HG03432 (cell line): ENCODE measurements at regions not wholly inside any gene's neighbourhood (a gene's known extent, or its start where the extent isn't known, plus 50 kb on each side); places are given as distances from the start of the nearest gene placed in this dataset.

Experiments
- ATAC-seq: cut with Tn5 transposase; IDR thresholded peaks from one replicate; pipeline ENCODE4 v1.9.1; 2021; ENCODE audit warnings: mild to moderate bottlenecking, moderate library complexity; ENCODE audit not compliant: unreplicated experiment

DNA sequence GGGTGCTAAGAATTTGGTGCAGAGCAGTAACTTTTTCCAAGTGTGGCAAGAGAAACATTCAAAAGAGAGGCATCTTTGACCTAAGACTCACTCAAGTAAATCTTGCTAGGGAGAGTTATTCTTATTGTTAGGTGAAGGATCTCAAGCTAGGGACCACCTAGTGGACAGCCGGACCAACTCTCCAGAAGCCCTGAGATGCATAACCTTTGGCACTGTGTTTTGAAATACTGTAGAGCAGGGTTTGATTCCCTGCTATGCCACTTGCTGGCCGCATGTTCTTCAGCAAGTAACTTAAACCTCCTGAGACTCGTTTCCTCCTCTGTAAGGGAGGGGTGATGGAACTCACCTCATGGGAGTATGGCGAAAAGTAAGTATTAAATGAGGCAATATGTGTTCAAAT, 336.1 kb upstream of the ADAMTSL1 start:
- no peak for ATAC-seq

DNA sequence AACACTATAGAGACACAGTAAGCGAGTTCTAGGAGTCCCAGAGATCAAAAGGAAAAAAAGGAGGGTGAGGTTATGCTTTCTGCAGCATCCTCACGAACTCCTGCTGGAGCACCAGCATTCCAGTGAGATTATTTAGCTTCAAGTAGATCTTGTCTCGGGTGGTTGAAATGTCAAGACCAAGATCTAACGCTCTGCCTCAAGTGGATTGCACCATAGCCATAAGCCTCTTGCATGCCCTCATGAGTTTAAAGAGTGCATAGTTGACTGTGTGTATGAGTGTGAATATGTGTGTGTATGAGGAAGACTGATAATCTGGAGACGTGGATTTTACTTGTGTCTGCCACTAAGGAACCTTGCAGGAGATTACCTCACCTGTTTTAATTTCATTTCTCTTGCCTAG, 335.3 kb upstream of the ADAMTSL1 start:
- ATAC-seq: no peak

DNA sequence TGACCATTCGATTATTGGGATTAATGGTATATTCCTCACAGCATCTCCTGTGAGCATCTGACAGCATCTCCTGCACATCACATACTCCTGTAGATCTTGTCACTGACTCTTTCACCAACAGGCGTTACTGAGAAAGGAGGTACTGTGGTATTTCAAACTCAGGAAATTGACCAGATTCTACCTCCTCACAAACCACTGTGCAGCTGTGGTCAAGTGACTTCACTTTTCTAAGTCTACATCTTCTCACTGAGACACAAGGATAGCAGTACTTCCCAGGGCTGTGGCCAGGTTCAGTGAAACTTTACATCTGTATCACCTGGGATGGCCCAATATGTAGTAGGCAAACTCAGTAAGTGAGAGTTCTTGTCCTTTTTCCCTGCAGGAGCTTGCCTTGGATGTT, 332.3 kb upstream of the ADAMTSL1 start:
- no peak for ATAC-seq

- ATAC-seq: no peak
These were observed 330.7 kb upstream of the ADAMTSL1 start for GRCh38 chr9:18143073-18143745.

DNA sequence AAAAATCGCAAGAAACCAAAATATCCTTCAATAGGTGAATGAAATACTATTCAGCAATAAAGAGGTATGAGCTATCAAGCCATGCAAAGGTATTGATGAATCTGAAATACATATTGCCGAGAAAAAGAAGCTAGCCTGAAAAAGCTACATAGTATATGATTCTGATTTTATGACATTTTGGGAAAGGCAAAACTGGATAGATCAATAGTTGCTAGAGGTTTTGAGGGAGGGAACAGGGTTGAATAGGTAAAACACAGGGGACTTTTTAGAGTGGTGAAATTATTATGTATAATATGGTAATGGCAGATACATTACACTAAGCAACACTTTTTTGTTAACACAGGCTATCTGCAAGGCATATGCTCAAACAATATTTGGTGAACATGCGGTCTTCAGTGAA, 327.6 kb upstream of the ADAMTSL1 start:
- ATAC-seq: no peak

DNA sequence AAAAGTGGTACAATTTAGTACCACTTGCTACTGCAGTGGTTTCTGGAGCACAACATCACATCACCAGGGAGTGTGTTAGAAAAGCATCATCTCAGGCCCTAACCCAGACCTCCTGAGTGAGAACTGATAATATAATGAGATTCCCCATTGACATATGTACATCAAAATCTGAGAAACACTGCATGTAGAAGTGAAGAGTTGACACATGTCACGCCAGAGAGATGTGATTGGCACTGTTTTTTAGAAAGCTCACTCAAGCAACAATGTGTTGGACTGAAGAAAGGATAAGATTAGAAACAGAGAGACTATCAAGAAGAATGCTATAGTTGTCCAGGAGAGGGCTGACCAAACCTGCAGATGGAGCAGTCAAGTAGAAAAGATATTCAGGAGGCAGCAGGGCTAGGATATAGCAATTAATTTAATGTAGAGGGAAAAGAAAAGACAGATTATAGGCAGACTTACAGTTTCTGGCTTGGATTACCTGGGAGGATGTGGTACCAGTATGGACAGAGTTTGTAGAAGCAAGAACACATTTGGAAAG, 324.4 kb upstream of the ADAMTSL1 start:
- ATAC-seq: no peak

DNA sequence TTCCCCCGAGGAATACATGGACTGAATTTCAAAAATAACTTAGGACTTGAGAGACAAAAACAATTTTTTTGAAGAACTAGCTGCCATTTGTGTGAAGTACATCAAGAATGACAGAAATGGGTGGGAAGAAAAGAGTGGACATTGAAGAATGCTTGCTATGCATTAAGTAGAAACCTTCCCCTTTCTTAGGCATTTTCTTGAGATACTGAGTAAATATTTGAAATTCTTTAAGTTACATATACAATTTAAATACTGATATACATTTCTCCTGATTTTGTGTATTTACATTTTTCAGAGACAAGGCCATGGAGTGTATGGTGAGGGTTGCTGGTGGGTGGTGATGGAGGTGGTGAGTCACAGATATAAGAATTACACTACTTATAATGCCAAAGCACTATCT, 319.3 kb upstream of the ADAMTSL1 start:
- no peak for ATAC-seq

DNA sequence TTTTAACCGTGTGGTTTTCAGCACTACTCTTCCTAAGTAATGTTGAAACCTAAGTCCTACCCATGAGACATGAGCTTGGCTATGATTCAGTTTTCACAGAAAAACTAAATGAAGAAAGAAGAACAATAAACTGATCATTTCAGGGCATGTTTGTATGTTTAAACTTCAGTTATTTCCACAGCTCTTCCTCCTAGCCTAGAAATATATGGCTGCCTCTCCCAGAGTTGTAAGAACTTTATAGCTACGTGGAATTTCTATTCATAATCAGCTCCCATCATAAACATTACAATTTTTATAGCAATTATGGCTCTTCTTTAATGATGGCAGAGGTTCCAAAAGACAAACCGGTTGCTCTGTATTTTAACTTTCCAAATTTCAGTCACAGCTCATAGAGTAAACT, 314.7 kb upstream of the ADAMTSL1 start:
- ATAC-seq: no peak

GRCh38 chr9:18163146-18163545, 310.8 kb upstream of the ADAMTSL1 start:
- ATAC-seq: no peak

GRCh38 chr9:18167733-18168132, 306.2 kb upstream of the ADAMTSL1 start:
- no peak for ATAC-seq

GRCh38 chr9:18173923-18174322, 300.0 kb upstream of the ADAMTSL1 start:
- ATAC-seq: no peak

DNA sequence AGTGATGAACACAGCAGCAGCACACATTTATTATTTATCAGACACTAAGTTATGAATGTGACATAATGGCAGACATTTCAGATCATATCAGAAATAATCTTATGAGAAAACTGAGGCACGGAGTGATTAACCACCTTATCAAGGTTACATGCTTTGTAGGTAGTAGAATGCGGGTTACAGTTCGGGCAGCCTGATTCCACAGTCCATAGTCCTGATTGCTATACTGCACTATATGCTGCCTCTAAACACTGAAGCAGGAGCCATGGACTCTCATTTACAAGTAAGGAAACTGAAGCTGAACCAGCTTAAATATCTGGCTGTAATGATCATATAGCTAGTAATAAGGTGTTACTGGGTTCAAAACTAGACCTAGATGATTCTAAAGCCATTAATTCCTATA, 291.3 kb upstream of the ADAMTSL1 start:
- no peak for ATAC-seq

DNA sequence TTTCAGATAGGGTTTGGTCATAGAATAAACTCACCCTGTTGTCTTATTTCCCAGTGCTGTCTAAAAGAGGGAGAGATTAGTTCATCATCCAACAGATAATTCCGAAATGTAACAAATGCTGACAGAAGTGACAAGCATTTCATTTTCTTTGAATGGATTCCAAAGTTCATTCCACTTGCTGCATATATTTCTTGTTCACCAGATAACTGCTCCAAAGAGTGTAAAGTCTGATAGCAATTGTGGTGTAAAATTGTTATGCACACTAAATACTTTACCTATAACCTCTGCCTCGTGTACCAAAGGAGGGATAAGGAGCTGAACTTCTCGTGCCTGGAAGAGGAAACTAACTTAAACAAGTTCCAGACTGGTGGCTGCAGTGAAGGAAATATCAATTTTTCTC, 290.0 kb upstream of the ADAMTSL1 start:
- ATAC-seq: no peak

DNA sequence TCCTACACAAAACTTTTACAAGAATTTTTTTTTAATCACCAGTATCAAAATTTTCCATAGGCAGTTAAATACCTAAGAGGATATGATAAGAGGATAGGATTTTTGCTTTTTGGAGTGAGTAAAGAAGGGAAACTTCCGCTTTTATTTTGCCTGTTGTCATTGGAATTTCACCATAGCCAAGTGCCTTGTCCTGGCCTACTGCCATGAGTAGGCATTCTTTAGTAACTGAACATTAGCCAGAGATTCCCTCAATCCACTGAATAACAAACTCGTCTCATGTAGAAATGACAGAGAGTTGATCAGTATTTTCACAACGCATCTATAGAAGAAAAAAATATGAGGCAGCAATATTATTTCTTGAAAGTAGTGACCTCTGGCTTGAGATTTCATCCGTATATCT, 289.6 kb upstream of the ADAMTSL1 start:
- no peak for ATAC-seq

GRCh38 chr9:18185196-18185595, 288.8 kb upstream of the ADAMTSL1 start:
- ATAC-seq: no peak

- no peak for ATAC-seq
These were observed 285.0 kb upstream of the ADAMTSL1 start for GRCh38 chr9:18188971-18189370.

DNA sequence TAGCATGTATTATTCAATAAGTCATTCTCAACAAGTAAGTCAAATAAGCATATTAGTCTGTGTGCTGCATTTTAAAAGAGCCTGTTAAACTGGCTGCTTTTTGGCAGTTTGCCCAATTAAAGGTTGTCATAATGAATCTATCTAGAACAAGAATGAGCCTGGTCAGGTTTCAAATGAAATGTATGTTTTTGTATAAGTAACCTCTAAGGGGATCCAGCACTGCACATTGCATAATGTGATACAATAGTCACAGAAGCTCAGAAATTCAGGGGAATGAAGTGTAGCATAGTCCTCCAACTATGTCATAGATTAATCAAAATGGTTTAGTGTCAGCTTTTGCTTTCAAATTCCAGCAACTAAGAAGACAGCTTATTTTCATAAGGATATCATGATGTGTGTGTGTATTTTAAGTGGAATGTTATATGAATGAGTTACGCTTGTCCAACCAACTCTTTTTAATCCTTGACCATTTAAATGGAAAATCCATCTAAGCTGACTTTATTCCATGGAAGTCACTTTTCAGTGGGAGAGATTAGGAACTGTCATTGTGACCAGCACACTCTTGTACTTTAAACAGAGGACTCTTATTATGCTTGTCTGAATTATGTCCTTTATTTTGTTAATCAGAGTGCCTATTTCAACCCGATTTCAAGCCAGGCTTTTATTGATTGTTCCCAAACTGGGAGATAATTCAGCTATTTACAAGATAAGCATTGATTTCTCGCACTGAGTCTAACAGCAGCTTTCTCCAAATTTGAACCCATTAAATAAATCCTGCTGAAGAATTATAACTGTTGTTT, 283.9 kb upstream of the ADAMTSL1 start:
- ATAC-seq: no peak

GRCh38 chr9:18190671-18191374, 283.1 kb upstream of the ADAMTSL1 start:
- no peak for ATAC-seq

DNA sequence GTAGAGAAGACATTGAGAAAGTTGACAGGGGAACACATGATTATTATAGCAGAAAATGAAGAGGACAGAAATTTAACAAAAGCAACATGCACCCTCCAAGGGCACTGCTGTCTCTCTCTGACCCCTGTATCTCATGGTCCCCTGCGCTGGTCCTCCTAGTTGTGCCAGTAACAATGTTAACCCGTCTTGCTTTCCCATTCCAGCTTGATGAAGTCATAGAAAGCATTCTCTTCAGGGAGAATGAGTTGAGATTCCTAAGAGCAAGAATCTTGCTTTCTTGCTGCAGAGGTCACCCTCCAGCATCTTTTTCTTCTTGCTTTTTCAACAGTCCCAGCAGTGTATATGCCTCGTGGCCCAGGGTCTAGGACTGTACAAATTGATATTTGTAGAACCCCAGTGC, 279.6 kb upstream of the ADAMTSL1 start:
- no peak for ATAC-seq

DNA sequence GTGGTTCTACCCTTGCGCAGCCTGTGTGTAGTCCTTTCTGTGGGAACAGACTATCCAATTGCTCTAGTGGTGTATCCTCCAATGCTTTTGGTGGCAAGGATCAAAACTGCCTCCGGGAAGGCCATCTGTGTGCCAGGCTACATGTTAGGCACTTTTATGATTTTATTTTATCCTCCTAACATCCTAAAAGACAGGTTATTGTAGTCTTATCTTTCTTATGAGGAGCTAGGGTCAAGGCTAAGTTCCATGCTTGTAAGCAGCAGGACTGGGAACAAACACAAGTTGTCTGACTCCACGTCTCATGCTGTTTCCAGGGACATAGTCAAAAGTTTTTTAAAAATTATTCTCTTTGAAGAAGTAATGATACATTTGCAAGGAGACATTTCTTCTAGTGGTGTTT, 278.7 kb upstream of the ADAMTSL1 start:
- no peak for ATAC-seq

DNA sequence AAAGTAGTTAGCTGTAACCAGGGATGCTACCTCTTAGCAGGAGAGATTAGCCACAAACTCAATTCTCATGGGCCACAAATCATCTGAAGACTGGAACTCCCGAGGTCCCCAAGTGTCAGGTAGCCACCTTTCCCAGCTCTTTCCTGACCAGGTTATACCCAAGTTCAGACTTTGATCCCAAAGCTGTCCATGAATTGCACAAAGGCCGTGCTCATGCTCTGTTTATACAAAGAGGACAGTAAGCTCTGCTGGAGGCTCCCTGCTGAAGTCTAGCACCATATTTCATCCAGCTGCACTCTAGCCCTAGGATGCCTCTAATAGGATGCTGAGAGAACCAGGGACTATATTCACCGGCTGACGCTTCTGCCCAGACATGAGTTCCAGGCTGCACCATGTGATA, 271.0 kb upstream of the ADAMTSL1 start:
- no peak for ATAC-seq

- no peak for ATAC-seq
These were observed 266.2 kb upstream of the ADAMTSL1 start for GRCh38 chr9:18207735-18208134.
